ENCODE measurements at regions not wholly inside any gene's neighbourhood (a gene's known extent, or its start where the extent isn't known, plus 50 kb on each side); places are given as distances from the start of the nearest gene placed in this dataset.

DNA sequence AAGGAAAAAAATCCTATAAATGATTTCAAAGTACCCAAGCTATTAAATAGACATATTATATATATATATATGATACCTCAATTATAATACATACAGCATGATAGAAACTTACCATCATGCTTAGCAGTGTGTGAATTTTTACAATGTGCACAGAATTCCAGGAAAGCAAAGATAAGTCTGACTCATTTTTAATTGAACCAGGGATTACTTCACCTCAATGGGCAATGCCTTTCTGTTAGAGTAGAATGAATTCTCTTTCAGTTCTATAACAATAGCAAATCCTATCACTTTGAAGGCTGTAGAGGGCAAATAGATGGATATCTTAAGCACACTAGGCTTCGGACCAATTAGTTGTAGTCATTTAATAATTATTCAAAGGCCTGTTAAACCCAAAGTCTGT lies 54.8 kb upstream of the P3H2 start:
- no peak overlapping the region for H3K4me3 Mint-ChIP-seq (ENCODE audit: low read depth)
- no peak overlapping the region for H3K27ac Mint-ChIP-seq
- TF ChIP-seq, protein P1, sequence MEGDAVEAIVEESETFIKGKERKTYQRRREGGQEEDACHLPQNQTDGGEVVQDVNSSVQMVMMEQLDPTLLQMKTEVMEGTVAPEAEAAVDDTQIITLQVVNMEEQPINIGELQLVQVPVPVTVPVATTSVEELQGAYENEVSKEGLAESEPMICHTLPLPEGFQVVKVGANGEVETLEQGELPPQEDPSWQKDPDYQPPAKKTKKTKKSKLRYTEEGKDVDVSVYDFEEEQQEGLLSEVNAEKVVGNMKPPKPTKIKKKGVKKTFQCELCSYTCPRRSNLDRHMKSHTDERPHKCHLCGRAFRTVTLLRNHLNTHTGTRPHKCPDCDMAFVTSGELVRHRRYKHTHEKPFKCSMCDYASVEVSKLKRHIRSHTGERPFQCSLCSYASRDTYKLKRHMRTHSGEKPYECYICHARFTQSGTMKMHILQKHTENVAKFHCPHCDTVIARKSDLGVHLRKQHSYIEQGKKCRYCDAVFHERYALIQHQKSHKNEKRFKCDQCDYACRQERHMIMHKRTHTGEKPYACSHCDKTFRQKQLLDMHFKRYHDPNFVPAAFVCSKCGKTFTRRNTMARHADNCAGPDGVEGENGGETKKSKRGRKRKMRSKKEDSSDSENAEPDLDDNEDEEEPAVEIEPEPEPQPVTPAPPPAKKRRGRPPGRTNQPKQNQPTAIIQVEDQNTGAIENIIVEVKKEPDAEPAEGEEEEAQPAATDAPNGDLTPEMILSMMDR (IDR thresholded peaks at IDR 0.05; ENCODE audit: unreplicated experiment): no peak
- peaks cover 6% of the 10 kb centered on the region for H3K9me3 Mint-ChIP-seq (ENCODE audit: low read depth)
- no peaks in the 10 kb centered on the region for H3K36me3 Mint-ChIP-seq (ENCODE audit: insufficient read depth)
- peaks cover 10% of the 10 kb centered on the region for H3K27me3 Mint-ChIP-seq
- DNase-seq (ENCODE audit: low spot score, unreplicated experiment): no peak
- peaks cover 6% of the 10 kb centered on the region for H3K4me1 Mint-ChIP-seq (ENCODE audit: low read depth)

DNA sequence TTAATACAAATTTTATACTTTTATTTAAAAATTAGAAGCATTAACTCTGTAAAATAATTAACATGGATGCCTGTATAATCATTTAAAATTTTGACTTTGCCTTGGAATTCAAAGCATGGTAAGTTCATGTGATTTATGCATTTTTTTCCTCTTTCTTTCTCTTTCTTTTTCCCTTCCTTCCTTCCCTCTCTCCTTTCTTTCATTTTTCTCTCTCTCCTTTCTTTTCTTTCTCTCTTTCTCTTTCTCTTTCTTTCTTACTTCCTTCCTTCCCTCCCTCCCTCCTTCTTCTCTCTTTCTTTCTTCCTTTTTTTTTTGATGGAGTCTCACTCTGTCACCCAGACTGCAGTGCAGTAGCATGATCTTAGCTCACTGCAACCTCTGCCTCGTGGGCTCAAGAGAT lies 53.8 kb upstream of the P3H2 start:
- Mint-ChIP-seq H3K36me3 (ENCODE audit: insufficient read depth) (no peaks in the 10 kb centered on the region), H3K27ac (no peak overlapping the region), H3K4me3 (ENCODE audit: low read depth) (no peak overlapping the region), H3K4me1 (ENCODE audit: low read depth) (peaks cover 6% of the 10 kb centered on the region), H3K9me3 (ENCODE audit: low read depth) (peaks cover 6% of the 10 kb centered on the region), H3K27me3 (peaks cover 15% of the 10 kb centered on the region)
- DNase-seq (ENCODE audit: low spot score, unreplicated experiment): no peak
- TF ChIP-seq, protein P1 (IDR thresholded peaks at IDR 0.05; ENCODE audit: unreplicated experiment): no peak

DNA sequence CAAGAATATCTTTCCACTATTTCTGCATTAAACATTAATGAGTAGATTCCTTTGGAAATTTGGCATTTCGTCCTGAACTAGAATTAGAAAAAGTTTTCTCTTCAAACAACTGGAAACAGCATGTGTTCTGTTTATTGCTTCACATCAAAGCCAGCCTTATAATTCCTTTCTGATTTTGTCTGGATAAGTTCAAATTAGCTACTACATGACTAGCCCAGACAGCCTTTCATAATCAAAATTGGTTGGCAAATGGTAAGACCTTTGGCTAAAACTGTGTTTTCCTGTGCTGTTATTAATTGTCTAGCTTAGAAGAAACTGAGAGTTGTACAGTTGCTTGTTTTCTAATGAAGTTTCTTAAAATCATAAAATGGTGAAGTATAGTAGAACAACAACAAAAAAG lies 52.7 kb upstream of the P3H2 start:
- peaks cover 25% of the 10 kb centered on the region for H3K27me3 Mint-ChIP-seq
- H3K27ac Mint-ChIP-seq: no peak overlapping the region
- no peak overlapping the region for H3K4me3 Mint-ChIP-seq (ENCODE audit: low read depth)
- peaks cover 6% of the 10 kb centered on the region for H3K4me1 Mint-ChIP-seq (ENCODE audit: low read depth)
- H3K36me3 Mint-ChIP-seq (ENCODE audit: insufficient read depth): no peaks in the 10 kb centered on the region
- no peak for DNase-seq (ENCODE audit: low spot score, unreplicated experiment)
- peaks cover 6% of the 10 kb centered on the region for H3K9me3 Mint-ChIP-seq (ENCODE audit: low read depth)
- TF ChIP-seq, protein P1 (IDR thresholded peaks at IDR 0.05; ENCODE audit: unreplicated experiment): no peak

DNA sequence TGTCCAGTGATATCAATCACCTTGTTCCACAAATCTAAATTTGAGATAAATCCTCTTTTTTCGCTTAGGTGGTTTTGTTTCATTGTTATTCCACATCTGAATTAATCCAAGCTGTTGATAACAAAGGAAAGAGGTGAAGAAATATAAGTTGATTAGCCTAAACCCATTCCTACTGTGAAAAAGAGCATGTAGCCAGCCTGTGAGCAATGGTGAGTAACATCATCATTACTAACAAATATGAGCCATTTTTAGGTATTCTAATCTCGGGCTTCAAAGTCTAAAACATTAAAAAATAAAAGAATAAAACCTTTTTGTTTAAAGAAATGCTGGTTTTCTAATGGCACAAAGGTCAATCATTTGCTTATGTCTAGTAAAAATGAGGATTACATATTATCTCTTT lies 52.1 kb upstream of the P3H2 start:
- Mint-ChIP-seq H3K27ac (no peak overlapping the region), H3K4me1 (ENCODE audit: low read depth) (peaks cover 6% of the 10 kb centered on the region), H3K4me3 (ENCODE audit: low read depth) (no peak overlapping the region), H3K36me3 (ENCODE audit: insufficient read depth) (no peaks in the 10 kb centered on the region), H3K27me3 (peaks cover 30% of the 10 kb centered on the region), H3K9me3 (ENCODE audit: low read depth) (peaks cover 6% of the 10 kb centered on the region)
- no peak for DNase-seq (ENCODE audit: low spot score, unreplicated experiment)
- TF ChIP-seq, protein P1 (IDR thresholded peaks at IDR 0.05; ENCODE audit: unreplicated experiment): no peak

Measured in progenitor cell of endocrine pancreas (in vitro differentiated cells).